Activated CD4-positive, alpha-beta T cell treated with anti-CD3 and anti-CD28 coated beads for 24 hours (primary cell): ENCODE measurements at regions not wholly inside any gene's neighbourhood (a gene's known extent, or its start where the extent isn't known, plus 50 kb on each side); places are given as distances from the start of the nearest gene placed in this dataset.
"Not testable (repeated sequence)": the region's sequence is repeated elsewhere in the genome, so short reads cannot be mapped to it uniquely, and the experiment has no call there.

ENCODE experiments used
- DNase-seq, 2 donors: peaks; one replicate each; pipeline ENCODE4 v3.0.0-alpha.2; 2020; ENCODE audit warnings: low read depth in 2 of 2

- no peak for DNase-seq
Observed at GRCh38 chr19:31881988-31882387, 463.4 kb upstream of the ZNF507 start.

- no peak for DNase-seq
Observed at GRCh38 chr19:31882709-31883108, 462.7 kb upstream of the ZNF507 start.

GRCh38 chr19:31883296-31883990 is 462.0 kb upstream of the ZNF507 start:
- no peak for DNase-seq

- no peak for DNase-seq
Observed at GRCh38 chr19:31885280-31885853, 460.0 kb upstream of the ZNF507 start.

GRCh38 chr19:31890230-31890629 is 455.2 kb upstream of the ZNF507 start:
- no peak for DNase-seq

GRCh38 chr19:31892060-31892459 is 453.4 kb upstream of the ZNF507 start:
- no peak for DNase-seq

GRCh38 chr19:31893491-31893890 is 451.9 kb upstream of the ZNF507 start:
- DNase-seq = not testable (repeated sequence)

- no peak for DNase-seq
Observed at GRCh38 chr19:31894451-31894850, 451.0 kb upstream of the ZNF507 start.

GRCh38 chr19:31897292-31897691 is 448.1 kb upstream of the ZNF507 start:
- no peak for DNase-seq

GRCh38 chr19:31900991-31901390 is 444.4 kb upstream of the ZNF507 start:
- DNase-seq = no peak

- DNase-seq = no peak
Observed at GRCh38 chr19:31902821-31903220, 442.6 kb upstream of the ZNF507 start.

- DNase-seq = no peak
Observed at GRCh38 chr19:31903979-31904378, 441.4 kb upstream of the ZNF507 start.

- DNase-seq = no peak
Observed at GRCh38 chr19:31906111-31906871, 439.1 kb upstream of the ZNF507 start.

GRCh38 chr19:31907661-31908060 is 437.7 kb upstream of the ZNF507 start:
- DNase-seq = no peak

GRCh38 chr19:31908080-31908479 is 437.3 kb upstream of the ZNF507 start:
- no peak for DNase-seq

- no peak for DNase-seq
Observed at GRCh38 chr19:31908496-31909225, 436.7 kb upstream of the ZNF507 start.

GRCh38 chr19:31910224-31910623 is 435.2 kb upstream of the ZNF507 start:
- no peak for DNase-seq

- no peak for DNase-seq
Observed at GRCh38 chr19:31911577-31911976, 433.8 kb upstream of the ZNF507 start.

- no peak for DNase-seq
Observed at GRCh38 chr19:31913103-31913661, 432.2 kb upstream of the ZNF507 start.

- no peak for DNase-seq
Observed at GRCh38 chr19:31930401-31930800, 415.0 kb upstream of the ZNF507 start.

- DNase-seq = no peak
Observed at GRCh38 chr19:31937983-31938382, 407.4 kb upstream of the ZNF507 start.

- DNase-seq = no peak
Observed at GRCh38 chr19:31938675-31939074, 406.7 kb upstream of the ZNF507 start.
